Liver (tissue), 8 donors: ENCODE measurements at regions not wholly inside any gene's neighbourhood (a gene's known extent, or its start where the extent isn't known, plus 50 kb on each side); places are given as distances from the start of the nearest gene placed in this dataset.

ENCODE experiments used
- DNase-seq: peaks from one replicate; pipeline ENCODE4 v3.0.0-alpha.2; 2017; ENCODE audit warnings: low spot score
- H3K27ac ChIP-seq, 2 donors: one replicate each; pipeline ENCODE4 v1.7.0; 2013; ENCODE audit warnings: inconsistent platforms in 2 of 2, low read length in 2 of 2, control low read depth in 1 of 2, low read depth in 1 of 2, mild to moderate bottlenecking in 1 of 2
- H3K27me3 ChIP-seq, 4 donors: one replicate each; pipeline versions ENCODE4 v1.6.1 to v1.7.0; 2013; ENCODE audit warnings: low read length in 3 of 4, inconsistent platforms in 1 of 4, mild to moderate bottlenecking in 1 of 4, moderate library complexity in 1 of 4; ENCODE audit not compliant: control insufficient read depth in 4 of 4, insufficient read depth in 4 of 4
- H3K36me3 ChIP-seq, 4 donors: one replicate each; pipeline versions ENCODE4 v1.6.1 to v1.7.0; 2013; ENCODE audit warnings: low read length in 3 of 4, mild to moderate bottlenecking in 3 of 4, low read depth in 1 of 4, moderate library complexity in 1 of 4; ENCODE audit not compliant: control insufficient read depth in 4 of 4, insufficient read depth in 3 of 4
- H3K4me1 ChIP-seq, 4 donors: one replicate each; pipeline versions ENCODE4 v1.6.1 to v1.7.0; 2013; ENCODE audit warnings: low read length in 3 of 4, mild to moderate bottlenecking in 3 of 4, moderate library complexity in 1 of 4; ENCODE audit not compliant: control insufficient read depth in 4 of 4, insufficient read depth in 4 of 4
- H3K4me3 ChIP-seq, 3 donors: one replicate each; pipeline versions ENCODE4 v1.6.1 to v1.7.0; 2013; ENCODE audit warnings: low read length in 3 of 3, control low read depth in 1 of 3, low read depth in 1 of 3, mild to moderate bottlenecking in 1 of 3
- H3K9ac ChIP-seq, 2 donors: one replicate each; pipeline ENCODE4 v1.7.0; 2013; ENCODE audit warnings: low read length in 2 of 2, mild to moderate bottlenecking in 2 of 2, moderate library complexity in 2 of 2, control low read depth in 1 of 2, low read depth in 1 of 2
- H3K9me3 ChIP-seq, 4 donors: one replicate each; pipeline versions ENCODE4 v1.6.1 to v1.7.0; 2013; ENCODE audit warnings: low read length in 3 of 4; ENCODE audit not compliant: control insufficient read depth in 4 of 4
- EGR1 ChIP-seq, 2 donors: IDR thresholded peaks; 2 replicates each; pipeline ENCODE4 v1.6.1; 2016 to 2018; ENCODE audit warnings: antibody characterized with exemption in 2 of 2, low read depth in 2 of 2
- FOXA1 ChIP-seq: IDR thresholded peaks from 2 replicates; pipeline ENCODE4 v1.6.1; 2016; ENCODE audit warnings: antibody characterized with exemption
- FOXA2 ChIP-seq: IDR thresholded peaks from 2 replicates; pipeline ENCODE4 v1.6.1; 2016; ENCODE audit warnings: antibody characterized with exemption
- GABPA ChIP-seq, 2 donors: IDR thresholded peaks in 1 of 2; conservative IDR thresholded peaks in 1 of 2; 2 replicates each; pipeline ENCODE4 v1.6.1; 2016; ENCODE audit warnings: antibody characterized with exemption in 2 of 2, mild to moderate bottlenecking in 1 of 2, moderate library complexity in 1 of 2
- HNF4A ChIP-seq, 2 donors: conservative IDR thresholded peaks; 2 replicates each; pipeline ENCODE4 v1.6.1; 2016; ENCODE audit warnings: antibody characterized with exemption in 2 of 2, mild to moderate bottlenecking in 2 of 2
- HNF4G ChIP-seq: IDR thresholded peaks from 2 replicates; pipeline ENCODE4 v1.6.1; 2016; ENCODE audit warnings: antibody characterized with exemption
- JUND ChIP-seq, 2 donors: IDR thresholded peaks; 2 replicates each; pipeline ENCODE4 v1.6.1; 2016; ENCODE audit warnings: antibody characterized with exemption in 2 of 2
- NR2F2 ChIP-seq: IDR thresholded peaks from 2 replicates; pipeline ENCODE4 v1.6.1; 2016; ENCODE audit warnings: antibody characterized with exemption
- RAD21 ChIP-seq, 2 donors: IDR thresholded peaks; 2 replicates each; pipeline ENCODE4 v1.6.1; 2016; ENCODE audit warnings: antibody characterized with exemption in 2 of 2, mild to moderate bottlenecking in 2 of 2
- RXRA ChIP-seq, 2 donors: IDR thresholded peaks; 2 replicates each; pipeline ENCODE4 v1.6.1; 2017 to 2018; ENCODE audit warnings: antibody characterized with exemption in 2 of 2, mild to moderate bottlenecking in 1 of 2
- SP1 ChIP-seq: IDR thresholded peaks from 2 replicates; pipeline ENCODE4 v1.6.1; 2018; ENCODE audit warnings: antibody characterized with exemption, mild to moderate bottlenecking
- TAF1 ChIP-seq: conservative IDR thresholded peaks from 2 replicates; pipeline ENCODE4 v1.6.1; 2016; ENCODE audit warnings: antibody characterized with exemption, mild to moderate bottlenecking
- YY1 ChIP-seq: IDR thresholded peaks from 2 replicates; pipeline ENCODE4 v1.6.1; 2016; ENCODE audit warnings: antibody characterized with exemption, mild to moderate bottlenecking
- WGBS: extraction: QIAGEN DNeasy Blood & Tissue Kit; methylation state at CpG from one replicate; pipeline ENCODE4 v1.1.7; 2013; 5-methylcytosine and 5-hydroxymethylcytosine counted together
- TF ChIP-seq, protein P1 (sequence below): IDR thresholded peaks from 2 replicates; pipeline ENCODE4 v1.6.1; 2016; ENCODE audit warnings: antibody characterized with exemption, mild to moderate bottlenecking
- TF ChIP-seq, protein P2 (sequence below): IDR thresholded peaks from 2 replicates; pipeline ENCODE4 v1.6.1; 2016; ENCODE audit warnings: antibody characterized with exemption
- TF ChIP-seq, protein P3 (sequence below): IDR thresholded peaks from 2 replicates; pipeline ENCODE4 v1.6.1; 2016; ENCODE audit warnings: antibody characterized with exemption
- TF ChIP-seq, protein P4 (sequence below): fragments of 150-350 bp; IDR thresholded peaks from 2 replicates; pipeline ENCODE4 v1.5.1; 2017; ENCODE audit warnings: improper control_type of control experiment, low read depth, low read length; ENCODE audit not compliant: missing input control
- TF ChIP-seq, protein P5 (sequence below): IDR thresholded peaks from 2 replicates; pipeline ENCODE4 v1.6.1; 2016; ENCODE audit warnings: antibody characterized with exemption
- donor health status: healthy.
- donor health status: healthy.
- donor health status: healthy.
- donor health status: healthy.
- donor health status: healthy.

DNA sequence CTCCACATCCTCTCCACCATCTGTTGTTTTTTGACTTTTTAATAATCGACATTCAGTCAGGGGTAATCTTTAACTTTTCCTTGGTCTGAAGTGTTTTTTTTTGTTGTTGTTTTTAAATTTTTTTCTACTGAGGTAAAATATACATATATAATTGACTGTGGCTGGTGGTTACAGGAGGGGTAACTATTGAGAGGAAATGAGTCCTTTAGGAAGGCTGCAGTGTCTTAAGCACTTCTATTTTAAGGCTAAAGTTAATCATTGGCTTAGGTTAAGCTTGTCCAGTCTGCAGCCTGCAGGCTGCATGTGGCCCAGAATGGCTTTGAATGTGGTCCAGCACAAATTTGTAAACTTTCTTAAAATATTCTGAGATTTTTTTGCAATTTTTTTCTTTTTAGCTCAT is 172.5 kb downstream of the CTH start (continued):
- TF ChIP-seq, protein P1, sequence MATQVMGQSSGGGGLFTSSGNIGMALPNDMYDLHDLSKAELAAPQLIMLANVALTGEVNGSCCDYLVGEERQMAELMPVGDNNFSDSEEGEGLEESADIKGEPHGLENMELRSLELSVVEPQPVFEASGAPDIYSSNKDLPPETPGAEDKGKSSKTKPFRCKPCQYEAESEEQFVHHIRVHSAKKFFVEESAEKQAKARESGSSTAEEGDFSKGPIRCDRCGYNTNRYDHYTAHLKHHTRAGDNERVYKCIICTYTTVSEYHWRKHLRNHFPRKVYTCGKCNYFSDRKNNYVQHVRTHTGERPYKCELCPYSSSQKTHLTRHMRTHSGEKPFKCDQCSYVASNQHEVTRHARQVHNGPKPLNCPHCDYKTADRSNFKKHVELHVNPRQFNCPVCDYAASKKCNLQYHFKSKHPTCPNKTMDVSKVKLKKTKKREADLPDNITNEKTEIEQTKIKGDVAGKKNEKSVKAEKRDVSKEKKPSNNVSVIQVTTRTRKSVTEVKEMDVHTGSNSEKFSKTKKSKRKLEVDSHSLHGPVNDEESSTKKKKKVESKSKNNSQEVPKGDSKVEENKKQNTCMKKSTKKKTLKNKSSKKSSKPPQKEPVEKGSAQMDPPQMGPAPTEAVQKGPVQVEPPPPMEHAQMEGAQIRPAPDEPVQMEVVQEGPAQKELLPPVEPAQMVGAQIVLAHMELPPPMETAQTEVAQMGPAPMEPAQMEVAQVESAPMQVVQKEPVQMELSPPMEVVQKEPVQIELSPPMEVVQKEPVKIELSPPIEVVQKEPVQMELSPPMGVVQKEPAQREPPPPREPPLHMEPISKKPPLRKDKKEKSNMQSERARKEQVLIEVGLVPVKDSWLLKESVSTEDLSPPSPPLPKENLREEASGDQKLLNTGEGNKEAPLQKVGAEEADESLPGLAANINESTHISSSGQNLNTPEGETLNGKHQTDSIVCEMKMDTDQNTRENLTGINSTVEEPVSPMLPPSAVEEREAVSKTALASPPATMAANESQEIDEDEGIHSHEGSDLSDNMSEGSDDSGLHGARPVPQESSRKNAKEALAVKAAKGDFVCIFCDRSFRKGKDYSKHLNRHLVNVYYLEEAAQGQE, result no peak
- no peak for TF ChIP-seq JUND (IDR thresholded peaks at IDR 0.05)
- TF ChIP-seq, protein P2, sequence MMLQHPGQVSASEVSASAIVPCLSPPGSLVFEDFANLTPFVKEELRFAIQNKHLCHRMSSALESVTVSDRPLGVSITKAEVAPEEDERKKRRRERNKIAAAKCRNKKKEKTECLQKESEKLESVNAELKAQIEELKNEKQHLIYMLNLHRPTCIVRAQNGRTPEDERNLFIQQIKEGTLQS, result no peak

DNA sequence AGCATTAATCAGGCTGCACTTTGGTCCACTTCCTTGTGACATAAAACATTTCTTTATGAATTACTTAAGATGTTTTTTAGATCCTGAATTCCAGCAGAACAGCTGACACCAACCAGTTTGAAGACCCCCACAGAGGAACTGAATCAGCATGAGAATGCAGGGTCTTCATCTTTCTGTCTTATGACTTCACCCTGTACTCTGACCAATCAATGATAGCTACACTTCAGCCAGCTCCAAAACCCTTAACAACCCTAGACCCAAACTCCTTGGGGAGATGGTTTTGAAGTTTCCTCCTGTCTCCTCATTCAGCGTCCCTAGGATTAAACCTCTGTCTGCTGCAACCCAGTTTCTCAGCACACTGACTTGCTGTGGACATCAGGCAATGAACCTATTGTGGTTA is 175.0 kb downstream of the CTH start:
- Histone ChIP-seq H3K27ac (no peak overlapping the region), H3K36me3 (no peaks in the 10 kb centered on the region), H3K4me3 (no peak overlapping the region), H3K4me1 (no peaks in the 10 kb centered on the region), H3K27me3 (no peaks in the 10 kb centered on the region), H3K9me3 (no peaks in the 10 kb centered on the region), H3K9ac (no peak overlapping the region)
- TF ChIP-seq, protein P2, result no peak
- TF ChIP-seq SP1, result no peak
- TF ChIP-seq FOXA2, result no peak
- TF ChIP-seq GABPA (IDR thresholded peaks at IDR 0.05 in 1 of 2, conservative IDR thresholded peaks at IDR 0.05 in 1 of 2), result no peak
- TF ChIP-seq, protein P3, sequence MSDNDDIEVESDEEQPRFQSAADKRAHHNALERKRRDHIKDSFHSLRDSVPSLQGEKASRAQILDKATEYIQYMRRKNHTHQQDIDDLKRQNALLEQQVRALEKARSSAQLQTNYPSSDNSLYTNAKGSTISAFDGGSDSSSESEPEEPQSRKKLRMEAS, result no peak
- no peak for TF ChIP-seq JUND (IDR thresholded peaks at IDR 0.05)
- TF ChIP-seq TAF1, result no peak
- no peak for TF ChIP-seq NR2F2
- no peak for TF ChIP-seq FOXA1
- TF ChIP-seq, protein P4, sequence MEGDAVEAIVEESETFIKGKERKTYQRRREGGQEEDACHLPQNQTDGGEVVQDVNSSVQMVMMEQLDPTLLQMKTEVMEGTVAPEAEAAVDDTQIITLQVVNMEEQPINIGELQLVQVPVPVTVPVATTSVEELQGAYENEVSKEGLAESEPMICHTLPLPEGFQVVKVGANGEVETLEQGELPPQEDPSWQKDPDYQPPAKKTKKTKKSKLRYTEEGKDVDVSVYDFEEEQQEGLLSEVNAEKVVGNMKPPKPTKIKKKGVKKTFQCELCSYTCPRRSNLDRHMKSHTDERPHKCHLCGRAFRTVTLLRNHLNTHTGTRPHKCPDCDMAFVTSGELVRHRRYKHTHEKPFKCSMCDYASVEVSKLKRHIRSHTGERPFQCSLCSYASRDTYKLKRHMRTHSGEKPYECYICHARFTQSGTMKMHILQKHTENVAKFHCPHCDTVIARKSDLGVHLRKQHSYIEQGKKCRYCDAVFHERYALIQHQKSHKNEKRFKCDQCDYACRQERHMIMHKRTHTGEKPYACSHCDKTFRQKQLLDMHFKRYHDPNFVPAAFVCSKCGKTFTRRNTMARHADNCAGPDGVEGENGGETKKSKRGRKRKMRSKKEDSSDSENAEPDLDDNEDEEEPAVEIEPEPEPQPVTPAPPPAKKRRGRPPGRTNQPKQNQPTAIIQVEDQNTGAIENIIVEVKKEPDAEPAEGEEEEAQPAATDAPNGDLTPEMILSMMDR, result no peak
- TF ChIP-seq, protein P5, sequence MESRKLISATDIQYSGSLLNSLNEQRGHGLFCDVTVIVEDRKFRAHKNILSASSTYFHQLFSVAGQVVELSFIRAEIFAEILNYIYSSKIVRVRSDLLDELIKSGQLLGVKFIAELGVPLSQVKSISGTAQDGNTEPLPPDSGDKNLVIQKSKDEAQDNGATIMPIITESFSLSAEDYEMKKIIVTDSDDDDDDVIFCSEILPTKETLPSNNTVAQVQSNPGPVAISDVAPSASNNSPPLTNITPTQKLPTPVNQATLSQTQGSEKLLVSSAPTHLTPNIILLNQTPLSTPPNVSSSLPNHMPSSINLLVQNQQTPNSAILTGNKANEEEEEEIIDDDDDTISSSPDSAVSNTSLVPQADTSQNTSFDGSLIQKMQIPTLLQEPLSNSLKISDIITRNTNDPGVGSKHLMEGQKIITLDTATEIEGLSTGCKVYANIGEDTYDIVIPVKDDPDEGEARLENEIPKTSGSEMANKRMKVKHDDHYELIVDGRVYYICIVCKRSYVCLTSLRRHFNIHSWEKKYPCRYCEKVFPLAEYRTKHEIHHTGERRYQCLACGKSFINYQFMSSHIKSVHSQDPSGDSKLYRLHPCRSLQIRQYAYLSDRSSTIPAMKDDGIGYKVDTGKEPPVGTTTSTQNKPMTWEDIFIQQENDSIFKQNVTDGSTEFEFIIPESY, result no peak
- TF ChIP-seq, protein P1, result no peak
- TF ChIP-seq RXRA (IDR thresholded peaks at IDR 0.05), result no peak
- TF ChIP-seq HNF4G, result no peak
- TF ChIP-seq YY1, result no peak
- TF ChIP-seq HNF4A (conservative IDR thresholded peaks at IDR 0.05), result no peak
- no peak for TF ChIP-seq EGR1 (IDR thresholded peaks at IDR 0.05; ENCODE audit: low read depth in 2 of 2)
- TF ChIP-seq RAD21 (IDR thresholded peaks at IDR 0.05), result no peak
- no peak for DNase-seq
- 65% methylated on average over 1 of the region's 1 CpG for WGBS
